DND-41 (cell line): ENCODE measurements at regions not wholly inside any gene's neighbourhood (a gene's known extent, or its start where the extent isn't known, plus 50 kb on each side); places are given as distances from the start of the nearest gene placed in this dataset.

Experiments
- ATAC-seq: fragments of 200-7000 bp; cut with Tn5 transposase; 3 replicates; pipeline ENCODE4 v1.9.1; 2021; ENCODE audit warnings: low read depth; ENCODE audit not compliant: insufficient read depth
- DNase-seq: peaks from one replicate; pipeline ENCODE4 v3.0.0-alpha.2; 2020
- H2AFZ ChIP-seq: 2 replicates; pipeline ENCODE4 v1.6.0; 2012; ENCODE audit warnings: low read depth, low read length
- H3K27ac ChIP-seq: 2 replicates; pipeline ENCODE4 v1.5.1; 2012; ENCODE audit warnings: low read length, inconsistent platforms
- H3K27me3 ChIP-seq: fragments of 200-600 bp; sonication (generic); 2 replicates; pipeline ENCODE4 v1.6.0; 2012; ENCODE audit warnings: low read length, mild to moderate bottlenecking, inconsistent platforms; ENCODE audit not compliant: insufficient read depth, poor library complexity
- H3K36me3 ChIP-seq: 2 replicates; pipeline ENCODE4 v1.5.1; 2012; ENCODE audit warnings: low read length, inconsistent platforms; ENCODE audit not compliant: insufficient read depth
- H3K4me1 ChIP-seq: 2 replicates; pipeline ENCODE4 v1.5.1; 2012; ENCODE audit warnings: mild to moderate bottlenecking, low read length; ENCODE audit not compliant: insufficient read depth
- H3K4me2 ChIP-seq: 2 replicates; pipeline ENCODE4 v1.6.0; 2012; ENCODE audit warnings: mild to moderate bottlenecking, moderate library complexity, low read length, inconsistent platforms; ENCODE audit not compliant: insufficient read depth
- H3K4me3 ChIP-seq, 2 experiments: fragments of 200-600 bp in 1 of 2; shearing (Covaris generic) in 1 of 2; 2 replicates each; pipeline ENCODE4 v1.5.1; 2012 to 2016; ENCODE audit warnings: inconsistent platforms in 2 of 2, low read length in 2 of 2, mild to moderate bottlenecking in 2 of 2, low read depth in 1 of 2, moderate library complexity in 1 of 2
- H3K79me2 ChIP-seq: 2 replicates; pipeline ENCODE4 v1.6.0; 2012; ENCODE audit warnings: low read length, inconsistent platforms; ENCODE audit not compliant: insufficient read depth
- H3K9ac ChIP-seq: 2 replicates; pipeline ENCODE4 v1.6.0; 2012; ENCODE audit warnings: low read depth, mild to moderate bottlenecking, inconsistent platforms, low read length, moderate library complexity
- H3K9me3 ChIP-seq: 2 replicates; pipeline ENCODE4 v1.5.1; 2012; ENCODE audit warnings: low read length, moderate library complexity, mild to moderate bottlenecking, inconsistent platforms; ENCODE audit not compliant: insufficient read depth, severe bottlenecking
- H4K20me1 ChIP-seq: 2 replicates; pipeline ENCODE4 v1.6.0; 2012; ENCODE audit warnings: low read length; ENCODE audit not compliant: insufficient read depth
- EZH2 ChIP-seq: IDR thresholded peaks from 3 replicates; pipeline ENCODE4 v1.6.1; 2012; ENCODE audit warnings: borderline replicate concordance, low read depth, mild to moderate bottlenecking, moderate library complexity, low read length, inconsistent platforms; ENCODE audit not compliant: severe bottlenecking
- TF ChIP-seq, protein P1 (sequence below): IDR thresholded peaks from 2 replicates; pipeline ENCODE4 v1.5.1; 2012; ENCODE audit warnings: borderline replicate concordance, low read length, moderate library complexity, mild to moderate bottlenecking; ENCODE audit not compliant: poor library complexity, severe bottlenecking; ENCODE audit errors: extremely low read depth

DNA sequence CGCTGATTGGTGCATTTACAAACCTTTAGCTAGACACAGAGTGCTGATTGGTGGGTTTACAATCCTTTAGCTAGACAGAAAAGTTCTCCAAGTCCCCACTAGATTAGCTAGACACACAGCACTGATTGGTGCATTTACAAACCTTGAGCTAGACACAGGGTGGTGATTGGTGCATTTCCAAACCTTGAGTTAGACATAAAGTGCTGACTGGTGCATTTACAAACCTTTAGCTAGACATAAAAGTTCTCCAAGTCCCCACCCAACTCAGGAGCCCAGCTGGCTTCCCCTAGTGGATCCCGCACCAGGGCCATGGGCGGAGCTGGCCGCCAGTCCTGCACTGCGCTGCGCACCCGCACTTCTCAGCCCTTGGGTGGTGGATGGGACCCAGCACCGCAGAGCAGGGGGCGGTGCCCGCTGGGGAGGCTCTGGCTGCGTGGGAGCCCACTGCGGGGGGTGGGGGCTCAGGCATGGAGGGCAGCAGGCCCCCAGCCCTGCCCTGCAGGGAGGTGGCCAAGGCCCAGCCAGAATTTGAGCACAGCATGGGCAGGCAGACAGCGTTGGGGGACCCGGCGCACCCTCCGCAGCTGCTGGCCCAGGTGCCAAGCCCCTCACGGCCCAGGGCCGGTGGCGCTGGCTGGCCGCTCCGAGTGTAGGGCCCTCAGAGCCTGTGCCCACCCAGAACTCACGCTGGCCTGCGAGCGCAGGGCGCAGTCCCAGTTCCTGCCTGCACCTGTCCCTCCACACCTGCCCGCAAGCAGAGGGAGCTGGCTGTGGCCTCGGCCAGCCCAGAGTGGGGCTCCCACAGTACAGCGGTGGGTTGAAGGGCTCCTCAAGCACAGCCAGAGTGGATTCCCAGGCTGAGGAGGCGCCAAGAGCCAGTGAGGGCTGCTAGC is 608.9 kb upstream of the LCORL start:
- Histone ChIP-seq H3K36me3 (no peaks in the 10 kb centered on the region), H3K27ac (no peak overlapping the region), H3K4me3 (no peak overlapping the region), H3K4me1 (no peaks in the 10 kb centered on the region), H3K79me2 (no peaks in the 10 kb centered on the region), H3K27me3 (no peaks in the 10 kb centered on the region), H3K9ac (no peak overlapping the region), H4K20me1 (no peaks in the 10 kb centered on the region), H3K4me2 (no peak overlapping the region), H3K9me3 (no peaks in the 10 kb centered on the region), H2AFZ (no peak overlapping the region)
- ATAC-seq (no peak), DNase-seq (no peak)
- TF ChIP-seq EZH2, result no peak
- TF ChIP-seq, protein P1, sequence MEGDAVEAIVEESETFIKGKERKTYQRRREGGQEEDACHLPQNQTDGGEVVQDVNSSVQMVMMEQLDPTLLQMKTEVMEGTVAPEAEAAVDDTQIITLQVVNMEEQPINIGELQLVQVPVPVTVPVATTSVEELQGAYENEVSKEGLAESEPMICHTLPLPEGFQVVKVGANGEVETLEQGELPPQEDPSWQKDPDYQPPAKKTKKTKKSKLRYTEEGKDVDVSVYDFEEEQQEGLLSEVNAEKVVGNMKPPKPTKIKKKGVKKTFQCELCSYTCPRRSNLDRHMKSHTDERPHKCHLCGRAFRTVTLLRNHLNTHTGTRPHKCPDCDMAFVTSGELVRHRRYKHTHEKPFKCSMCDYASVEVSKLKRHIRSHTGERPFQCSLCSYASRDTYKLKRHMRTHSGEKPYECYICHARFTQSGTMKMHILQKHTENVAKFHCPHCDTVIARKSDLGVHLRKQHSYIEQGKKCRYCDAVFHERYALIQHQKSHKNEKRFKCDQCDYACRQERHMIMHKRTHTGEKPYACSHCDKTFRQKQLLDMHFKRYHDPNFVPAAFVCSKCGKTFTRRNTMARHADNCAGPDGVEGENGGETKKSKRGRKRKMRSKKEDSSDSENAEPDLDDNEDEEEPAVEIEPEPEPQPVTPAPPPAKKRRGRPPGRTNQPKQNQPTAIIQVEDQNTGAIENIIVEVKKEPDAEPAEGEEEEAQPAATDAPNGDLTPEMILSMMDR, result no peak

DNA sequence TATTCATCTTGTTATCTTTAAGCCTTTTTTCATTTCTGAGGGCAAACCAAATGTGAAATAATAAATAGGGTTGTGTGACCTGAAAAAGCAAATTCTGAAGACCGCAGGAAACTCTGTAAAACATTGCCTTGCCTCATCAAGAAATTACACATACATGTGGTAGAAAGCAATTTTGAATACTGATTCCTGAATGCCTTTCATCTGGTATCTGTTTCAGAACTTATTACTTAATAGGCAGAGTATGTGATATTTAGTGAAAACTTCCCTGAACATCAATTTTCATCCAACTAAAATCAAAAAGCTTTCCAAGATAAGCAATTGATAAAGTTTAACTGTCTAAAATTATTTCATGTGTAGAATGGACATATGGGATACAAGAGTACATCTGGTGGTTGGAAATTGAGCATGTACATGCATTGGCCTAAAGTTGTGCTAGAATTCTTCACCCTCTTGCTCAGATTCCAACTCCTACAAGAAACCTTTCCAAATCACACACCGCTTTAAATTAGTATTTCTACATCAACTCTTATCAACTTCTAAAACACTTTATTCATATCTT is 606.0 kb upstream of the LCORL start:
- no peaks in the 10 kb centered on the region for H3K4me1 ChIP-seq
- no peak for DNase-seq
- H3K9me3 ChIP-seq, result no peaks in the 10 kb centered on the region
- no peak for ATAC-seq
- no peak overlapping the region for H3K27ac ChIP-seq
- no peak overlapping the region for H3K4me3 ChIP-seq
- TF ChIP-seq, protein P1, result no peak
- no peak for TF ChIP-seq EZH2
- H3K36me3 ChIP-seq, result no peaks in the 10 kb centered on the region
- H3K9ac ChIP-seq, result no peak overlapping the region
- no peaks in the 10 kb centered on the region for H3K27me3 ChIP-seq
- H2AFZ ChIP-seq, result no peak overlapping the region
- H3K79me2 ChIP-seq, result no peaks in the 10 kb centered on the region
- no peak overlapping the region for H3K4me2 ChIP-seq
- H4K20me1 ChIP-seq, result no peaks in the 10 kb centered on the region

DNA sequence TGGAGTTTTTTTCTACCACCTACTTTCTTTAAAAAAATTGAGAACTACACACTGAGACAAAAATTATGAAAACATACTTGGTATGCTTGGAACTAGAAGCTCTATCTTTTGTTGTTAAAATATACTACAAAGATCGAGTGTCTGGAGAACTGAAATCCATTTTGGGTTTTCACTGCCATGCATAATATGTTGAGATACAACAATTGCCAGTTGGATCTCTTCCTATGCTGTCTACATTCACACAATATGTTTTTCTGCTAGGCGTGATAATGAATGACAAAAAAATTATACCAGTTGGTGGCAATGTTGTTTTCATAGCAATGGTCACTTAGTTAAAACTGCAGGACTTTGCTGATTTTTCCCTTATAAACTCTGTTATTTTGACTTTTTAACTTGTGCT is 605.4 kb upstream of the LCORL start:
- DNase-seq (no peak), ATAC-seq (no peak)
- no peaks in the 10 kb centered on the region for H3K9me3 ChIP-seq
- H3K36me3 ChIP-seq, result no peaks in the 10 kb centered on the region
- H3K4me2 ChIP-seq, result no peak overlapping the region
- no peak overlapping the region for H3K4me3 ChIP-seq
- H3K79me2 ChIP-seq, result no peaks in the 10 kb centered on the region
- TF ChIP-seq, protein P1, result no peak
- TF ChIP-seq EZH2, result no peak
- no peak overlapping the region for H2AFZ ChIP-seq
- H3K4me1 ChIP-seq, result no peaks in the 10 kb centered on the region
- no peaks in the 10 kb centered on the region for H3K27me3 ChIP-seq
- no peak overlapping the region for H3K9ac ChIP-seq
- H4K20me1 ChIP-seq, result no peaks in the 10 kb centered on the region
- H3K27ac ChIP-seq, result no peak overlapping the region
